ENCODE measurements at regions not wholly inside any gene's neighbourhood (a gene's known extent, or its start where the extent isn't known, plus 50 kb on each side); places are given as distances from the start of the nearest gene placed in this dataset.

- no peak overlapping the region for H3K4me3 ChIP-seq (ENCODE audit: low read depth, low read length)
- DNase-seq (ENCODE audit: low read depth) = no peak
- TF ChIP-seq, protein P1, sequence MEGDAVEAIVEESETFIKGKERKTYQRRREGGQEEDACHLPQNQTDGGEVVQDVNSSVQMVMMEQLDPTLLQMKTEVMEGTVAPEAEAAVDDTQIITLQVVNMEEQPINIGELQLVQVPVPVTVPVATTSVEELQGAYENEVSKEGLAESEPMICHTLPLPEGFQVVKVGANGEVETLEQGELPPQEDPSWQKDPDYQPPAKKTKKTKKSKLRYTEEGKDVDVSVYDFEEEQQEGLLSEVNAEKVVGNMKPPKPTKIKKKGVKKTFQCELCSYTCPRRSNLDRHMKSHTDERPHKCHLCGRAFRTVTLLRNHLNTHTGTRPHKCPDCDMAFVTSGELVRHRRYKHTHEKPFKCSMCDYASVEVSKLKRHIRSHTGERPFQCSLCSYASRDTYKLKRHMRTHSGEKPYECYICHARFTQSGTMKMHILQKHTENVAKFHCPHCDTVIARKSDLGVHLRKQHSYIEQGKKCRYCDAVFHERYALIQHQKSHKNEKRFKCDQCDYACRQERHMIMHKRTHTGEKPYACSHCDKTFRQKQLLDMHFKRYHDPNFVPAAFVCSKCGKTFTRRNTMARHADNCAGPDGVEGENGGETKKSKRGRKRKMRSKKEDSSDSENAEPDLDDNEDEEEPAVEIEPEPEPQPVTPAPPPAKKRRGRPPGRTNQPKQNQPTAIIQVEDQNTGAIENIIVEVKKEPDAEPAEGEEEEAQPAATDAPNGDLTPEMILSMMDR (conservative IDR thresholded peaks at IDR 0.05; ENCODE audit: low read depth, low read length) = no peak
Observed at GRCh38 chr20:60431349-60431748, 473.1 kb downstream of the CDH26 start.

GRCh38 chr20:60437418-60437817 is 479.2 kb downstream of the CDH26 start:
- TF ChIP-seq, protein P1 (conservative IDR thresholded peaks at IDR 0.05; ENCODE audit: low read depth, low read length) = no peak
- no peak overlapping the region for H3K4me3 ChIP-seq (ENCODE audit: low read depth, low read length)
- DNase-seq (ENCODE audit: low read depth) = no peak

- H3K4me3 ChIP-seq (ENCODE audit: low read depth, low read length) = no peak overlapping the region
- DNase-seq (ENCODE audit: low read depth) = no peak
- TF ChIP-seq, protein P1 (conservative IDR thresholded peaks at IDR 0.05; ENCODE audit: low read depth, low read length) = no peak
Observed at GRCh38 chr20:60446267-60447111, 488.3 kb downstream of the CDH26 start.

DNA sequence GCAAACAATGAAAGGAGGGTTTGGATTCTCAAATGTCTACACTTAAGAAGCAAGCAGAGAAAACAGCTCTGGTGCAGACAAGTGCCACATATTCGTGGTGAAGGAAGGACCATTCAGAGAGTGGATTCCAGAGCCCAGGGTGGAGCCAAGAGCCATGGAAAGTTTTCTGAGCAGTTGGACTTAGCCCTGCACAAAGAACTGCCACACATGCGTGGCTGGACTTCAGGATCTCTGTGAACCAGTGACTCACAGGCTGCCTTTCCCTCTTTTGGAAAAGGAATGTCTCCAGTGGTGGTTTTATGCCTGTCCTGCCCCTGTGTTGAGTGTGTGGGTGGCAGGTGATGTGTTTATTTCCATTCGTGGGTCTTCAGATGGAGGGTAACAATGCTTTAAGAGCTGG is 489.5 kb downstream of the CDH26 start:
- TF ChIP-seq, protein P1 (conservative IDR thresholded peaks at IDR 0.05; ENCODE audit: low read depth, low read length) = no peak
- H3K4me3 ChIP-seq (ENCODE audit: low read depth, low read length) = no peak overlapping the region
- DNase-seq (ENCODE audit: low read depth) = no peak

DNA sequence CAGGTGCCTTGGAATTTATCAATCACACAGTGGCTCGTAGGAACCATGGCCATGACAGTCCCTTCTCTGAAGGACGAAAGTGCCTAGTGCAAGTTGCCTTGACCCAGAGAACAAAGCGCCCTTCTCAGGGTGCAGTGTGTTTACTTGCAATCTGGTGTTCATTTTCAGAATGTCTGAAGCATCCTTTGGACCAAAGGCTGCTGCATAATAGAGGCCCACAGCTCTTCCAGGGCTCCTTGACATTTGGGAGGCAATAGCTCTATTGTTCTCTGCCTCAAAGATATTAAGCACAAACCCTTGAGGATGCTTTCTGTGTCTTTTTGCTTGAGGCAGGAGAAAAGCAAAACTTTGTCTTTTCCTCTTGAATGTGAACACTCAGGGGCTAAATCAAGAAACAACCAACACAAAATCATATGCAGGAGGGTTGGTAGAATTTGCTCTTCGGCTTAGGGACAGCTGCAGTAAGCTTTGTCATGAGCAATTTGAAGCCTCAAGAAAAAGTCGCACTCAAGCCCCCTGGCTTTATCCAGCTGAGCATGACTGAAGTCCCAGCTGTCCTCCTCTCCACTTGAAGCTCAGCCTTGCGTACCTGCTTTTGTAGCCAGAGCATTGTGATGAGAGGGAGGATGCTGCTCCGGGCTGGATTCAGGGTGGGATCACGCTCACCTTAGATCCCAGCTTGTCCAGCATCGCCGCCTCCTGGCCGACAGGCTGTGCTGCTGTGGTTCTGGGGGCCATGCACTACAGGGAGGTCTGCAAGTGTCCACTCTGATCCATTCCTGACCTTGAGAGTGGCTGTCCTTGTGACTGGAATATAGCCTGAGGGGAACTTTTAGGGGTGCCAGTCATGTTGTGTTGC is 495.4 kb downstream of the CDH26 start:
- no peak overlapping the region for H3K4me3 ChIP-seq (ENCODE audit: low read depth, low read length)
- no peak for DNase-seq (ENCODE audit: low read depth)
- TF ChIP-seq, protein P1 (conservative IDR thresholded peaks at IDR 0.05; ENCODE audit: low read depth, low read length) = no peak

- no peak overlapping the region for H3K4me3 ChIP-seq (ENCODE audit: low read depth, low read length)
- TF ChIP-seq, protein P1 (conservative IDR thresholded peaks at IDR 0.05; ENCODE audit: low read depth, low read length) = no peak
- DNase-seq (ENCODE audit: low read depth) = no peak
Observed at GRCh38 chr20:60454491-60454890, 496.3 kb downstream of the CDH26 start.
